Stimulated activated CD4-positive, alpha-beta T cell treated with anti-CD3 and anti-CD28 coated beads, Interleukin-12 subunit alpha, Interleukin-12 subunit beta, amount 100 ng/mL, for 24 hours (primary cell): ENCODE measurements at regions not wholly inside any gene's neighbourhood (a gene's known extent, or its start where the extent isn't known, plus 50 kb on each side); places are given as distances from the start of the nearest gene placed in this dataset.
"Not testable (repeated sequence)": the region's sequence is repeated elsewhere in the genome, so short reads cannot be mapped to it uniquely, and the experiment has no call there.

Experiments
- DNase-seq, 2 experiments: peaks; one replicate each; pipeline ENCODE4 v3.0.0-alpha.2; 2020; ENCODE audit warnings: low read depth in 2 of 2

- DNase-seq, result no peak
Observed at GRCh38 chr4:60619531-60620305, 580.4 kb upstream of the ADGRL3 start.

- no peak for DNase-seq
Observed at GRCh38 chr4:60637976-60638375, 562.1 kb upstream of the ADGRL3 start.

GRCh38 chr4:60648774-60649173, 551.4 kb upstream of the ADGRL3 start:
- no peak for DNase-seq

GRCh38 chr4:60652933-60653332, 547.2 kb upstream of the ADGRL3 start:
- DNase-seq, result no peak

GRCh38 chr4:60655356-60655755, 544.8 kb upstream of the ADGRL3 start:
- DNase-seq, result no peak

GRCh38 chr4:60656171-60656570, 544.0 kb upstream of the ADGRL3 start:
- no peak for DNase-seq

GRCh38 chr4:60657041-60657440, 543.1 kb upstream of the ADGRL3 start:
- no peak for DNase-seq

- no peak for DNase-seq
Observed at GRCh38 chr4:60657807-60658206, 542.3 kb upstream of the ADGRL3 start.

GRCh38 chr4:60663769-60664168, 536.4 kb upstream of the ADGRL3 start:
- no peak for DNase-seq

- DNase-seq, result no peak
Observed at GRCh38 chr4:60682901-60683300, 517.2 kb upstream of the ADGRL3 start.

GRCh38 chr4:60683357-60683756, 516.8 kb upstream of the ADGRL3 start:
- DNase-seq, result no peak

GRCh38 chr4:60683973-60684372, 516.2 kb upstream of the ADGRL3 start:
- DNase-seq, result no peak

- DNase-seq, result not testable (repeated sequence)
Observed at GRCh38 chr4:60696062-60696461, 504.1 kb upstream of the ADGRL3 start.

GRCh38 chr4:60709061-60709460, 491.1 kb upstream of the ADGRL3 start:
- no peak for DNase-seq

- DNase-seq, result no peak
Observed at GRCh38 chr4:60718874-60719273, 481.3 kb upstream of the ADGRL3 start.

- DNase-seq, result no peak
Observed at GRCh38 chr4:60721685-60722084, 478.4 kb upstream of the ADGRL3 start.

GRCh38 chr4:60723796-60724195, 476.3 kb upstream of the ADGRL3 start:
- DNase-seq, result no peak

GRCh38 chr4:60724623-60725022, 475.5 kb upstream of the ADGRL3 start:
- no peak for DNase-seq

GRCh38 chr4:60726779-60727178, 473.3 kb upstream of the ADGRL3 start:
- DNase-seq, result no peak

GRCh38 chr4:60729194-60729593, 470.9 kb upstream of the ADGRL3 start:
- DNase-seq, result no peak

GRCh38 chr4:60729764-60730163, 470.4 kb upstream of the ADGRL3 start:
- DNase-seq, result not testable (repeated sequence)

GRCh38 chr4:60737858-60738257, 462.3 kb upstream of the ADGRL3 start:
- no peak for DNase-seq

- DNase-seq, result no peak
Observed at GRCh38 chr4:60743654-60744053, 456.5 kb upstream of the ADGRL3 start.

- DNase-seq, result no peak
Observed at GRCh38 chr4:60744767-60745166, 455.4 kb upstream of the ADGRL3 start.
